ENCODE measurements at regions not wholly inside any gene's neighbourhood (a gene's known extent, or its start where the extent isn't known, plus 50 kb on each side); places are given as distances from the start of the nearest gene placed in this dataset.

DNA sequence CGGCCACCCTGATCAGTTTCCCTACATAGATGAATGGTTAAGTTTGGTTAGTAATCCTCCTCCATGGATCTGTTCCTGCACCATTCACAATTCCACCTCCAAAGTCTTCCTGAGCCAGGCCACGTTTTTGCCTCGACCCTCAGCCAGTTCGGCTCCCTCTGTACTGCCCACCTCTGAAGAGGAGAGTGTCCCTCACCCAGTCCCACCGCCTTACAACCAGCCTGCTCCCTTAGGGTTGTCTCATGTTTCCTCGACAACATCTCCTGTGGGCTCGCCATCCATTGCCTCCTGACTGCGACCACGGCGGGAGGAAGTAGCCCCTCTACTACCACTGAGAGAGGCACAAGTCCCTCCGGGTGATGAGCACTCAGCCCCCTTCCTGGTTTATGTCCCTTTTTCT lies 338.0 kb upstream of the CNTNAP5 start:
- no peak for TF ChIP-seq CTCF (conservative IDR thresholded peaks at IDR 0.05; ENCODE audit: low read depth, low read length)
- TF ChIP-seq EZH2phosphoT487 (IDR thresholded peaks at IDR 0.05; ENCODE audit: borderline replicate concordance, low read length): no peak

Measured in PC-3 (cell line).